Heart right ventricle (tissue), 16 donors: ENCODE measurements at regions not wholly inside any gene's neighbourhood (a gene's known extent, or its start where the extent isn't known, plus 50 kb on each side); places are given as distances from the start of the nearest gene placed in this dataset.
"Not testable (repeated sequence)": the region's sequence is repeated elsewhere in the genome, so short reads cannot be mapped to it uniquely, and the experiment has no call there.

Experiments
- ATAC-seq, 8 donors: fragments of 200-7000 bp; cut with Tn5 transposase; one replicate each; pipeline ENCODE4 v1.9.1; 2020; ENCODE audit warnings: mild to moderate bottlenecking in 8 of 8, moderate library complexity in 8 of 8, moderate number of reproducible peaks in 1 of 8
- DNase-seq, 2 donors: peaks; one replicate each; pipeline ENCODE4 v3.0.0-alpha.2; 2020
- H3K27ac ChIP-seq, 10 donors: fragments of 200-600 bp; sonication (generic) in 2 of 10; one replicate each; pipeline versions ENCODE4 v1.5.0 to v1.8.0; 2020 to 2022; ENCODE audit warnings: mild to moderate bottlenecking in 3 of 10
- H3K27me3 ChIP-seq, 7 donors: fragments of 200-600 bp; one replicate each; pipeline ENCODE4 v1.8.0; 2021 to 2022; ENCODE audit warnings: mild to moderate bottlenecking in 2 of 7
- H3K36me3 ChIP-seq, 9 donors: fragments of 200-600 bp; sonication (generic) in 1 of 9; one replicate each; pipeline versions ENCODE4 v1.5.0 to v1.8.0; 2020 to 2022; ENCODE audit warnings: mild to moderate bottlenecking in 2 of 9
- H3K4me1 ChIP-seq, 9 donors: fragments of 200-600 bp; sonication (generic) in 1 of 9; one replicate each; pipeline versions ENCODE4 v1.5.0 to v1.8.0; 2020 to 2022; ENCODE audit warnings: mild to moderate bottlenecking in 4 of 9
- H3K4me3 ChIP-seq, 10 donors: fragments of 200-600 bp; sonication (generic) in 2 of 10; one replicate each; pipeline versions ENCODE4 v1.5.0 to v1.8.0; 2020 to 2022; ENCODE audit warnings: mild to moderate bottlenecking in 7 of 10, moderate library complexity in 2 of 10
- H3K9me3 ChIP-seq, 11 donors: fragments of 200-600 bp in 10 of 11; sonication (generic) in 2 of 11; one replicate each; pipeline versions ENCODE4 v1.5.0 to v1.8.0; 2013 to 2022; ENCODE audit warnings: mild to moderate bottlenecking in 2 of 11, control low read depth in 1 of 11, moderate library complexity in 1 of 11
- CTCF ChIP-seq, 9 donors: fragments of 200-600 bp; sonication (generic) in 2 of 9; IDR thresholded peaks; one replicate each; pipeline versions ENCODE4 v1.5.0 to v1.8.0; 2021 to 2022; ENCODE audit warnings: antibody characterized with exemption in 9 of 9, mild to moderate bottlenecking in 5 of 9, moderate library complexity in 1 of 9
- WGBS, 2 donors: extraction: QIAGEN DNeasy Blood & Tissue Kit; methylation state at CpG; one replicate each; pipeline ENCODE4 v1.1.7; 2013; ENCODE audit warnings: inconsistent platforms in 1 of 2; 5-methylcytosine and 5-hydroxymethylcytosine counted together
- intact Hi-C, 10 donors: fragments of 100-400 bp; cut with DNase I; formaldehyde crosslinking; loops; one replicate each; pipeline versions ENCODE4 v1.11.1 to v1.14.2; 2022
- donor health status: Arrhythmogenic right ventricular cardiomyopathy.
- donor health status: ischemic (EF 13 %, LVEDD 7.1; RV severe dilation, severe dysfunction).
- donor health status: healthy with polysubstance abuse.
- donor health status: DM: no; HTN: yes; CAD: no.
- donor health status: DM: no; HTN: no; CAD: no.
- donor health status: ischemic (EF 25% LVEDD 6.9; RV normal size, moderate dysfunction).
- donor health status: ischemic (EF 25% LVEDD 5.7; RV mildly dilated, moderate dysfunction).
- donor health status: healthy.
- donor health status: DM: yes; HTN: yes; CAD: no.
- donor health status: Ischemic cardiomyopathy.
- donor health status: ischemic (EF 35%, LVEDD 5.7; RV mildly dilated, moderate dysfunction).
- donor health status: nonischemic (EF 11% LVEDD 7.7; RV severe dilation, severe dysfunction).
- donor health status: DM: yes; HTN: yes; CAD: no.
- donor health status: PGD.
- donor health status: ischemic (EF 29% LVEDD 5.4; RV normal size, mild dysfunction).
- donor health status: nonischemic (EF 23%, LVEDD 6.1; RV moderate dilation, normal function).

DNA sequence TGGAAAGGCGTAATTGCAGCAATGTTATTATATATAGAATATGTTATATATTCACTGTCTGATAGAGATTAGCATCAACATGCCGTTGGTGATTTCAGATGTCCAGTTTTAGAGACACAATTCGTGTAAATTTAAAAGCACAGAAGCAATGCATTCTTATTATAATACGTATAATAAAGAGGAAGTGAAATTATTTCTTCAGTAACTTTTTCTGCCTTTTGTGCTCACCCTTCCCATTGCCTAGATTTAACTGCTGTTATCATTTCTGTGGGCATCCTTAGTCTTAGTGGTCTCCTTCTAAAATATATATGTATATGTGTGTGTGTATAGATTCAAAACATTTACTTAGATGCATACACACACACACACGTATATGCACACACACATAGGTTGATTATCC, 592.5 kb upstream of the GOLIM4 start:
- intact Hi-C loops, result no loop called here
- no peak for TF ChIP-seq CTCF (IDR thresholded peaks at IDR 0.05)
- DNase-seq (no peak), ATAC-seq (no peak)
- Histone ChIP-seq H3K4me1 (no peaks in the 10 kb centered on the region), H3K4me3 (no peak overlapping the region), H3K9me3 (no peaks in the 10 kb centered on the region), H3K27me3 (peaks cover 0 to 4% (median 0%) of the 10 kb centered on the region in 7 donors), H3K36me3 (no peaks in the 10 kb centered on the region), H3K27ac (no peak overlapping the region)
- WGBS, 2 donors, result 66 to 78% methylated on average over 5 of the region's 5 CpGs

DNA sequence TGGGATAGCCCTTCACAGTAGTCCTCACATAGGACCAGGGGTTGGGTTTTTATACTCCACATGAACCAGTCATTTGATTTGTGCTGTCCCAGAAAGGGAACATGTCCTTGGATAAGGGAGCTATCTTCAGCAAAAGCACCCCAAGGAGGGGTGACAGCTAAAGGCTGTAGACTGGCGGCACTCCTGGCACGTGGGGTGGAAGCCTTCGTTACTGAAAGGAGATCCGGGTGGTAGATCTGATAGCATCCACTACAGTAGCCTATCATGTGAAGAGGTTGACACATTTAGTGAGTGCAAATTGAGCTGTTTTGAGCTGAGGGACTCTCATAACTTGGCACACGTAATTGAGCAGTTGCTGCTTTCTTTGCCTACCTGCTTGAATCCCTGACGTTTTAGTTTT, 588.8 kb upstream of the GOLIM4 start:
- ATAC-seq (no peak), DNase-seq (no peak)
- intact Hi-C loops, result no loop called here
- TF ChIP-seq CTCF (IDR thresholded peaks at IDR 0.05), result no peak
- Histone ChIP-seq H3K4me3 (no peak overlapping the region), H3K27me3 (peaks cover 0 to 4% (median 0%) of the 10 kb centered on the region in 7 donors), H3K27ac (no peak overlapping the region), H3K36me3 (no peaks in the 10 kb centered on the region), H3K9me3 (peaks cover 0 to 4% (median 0%) of the 10 kb centered on the region in 11 donors), H3K4me1 (no peaks in the 10 kb centered on the region)
- WGBS, 2 donors, result 35 to 58% methylated on average over 6 of the region's 6 CpGs

DNA sequence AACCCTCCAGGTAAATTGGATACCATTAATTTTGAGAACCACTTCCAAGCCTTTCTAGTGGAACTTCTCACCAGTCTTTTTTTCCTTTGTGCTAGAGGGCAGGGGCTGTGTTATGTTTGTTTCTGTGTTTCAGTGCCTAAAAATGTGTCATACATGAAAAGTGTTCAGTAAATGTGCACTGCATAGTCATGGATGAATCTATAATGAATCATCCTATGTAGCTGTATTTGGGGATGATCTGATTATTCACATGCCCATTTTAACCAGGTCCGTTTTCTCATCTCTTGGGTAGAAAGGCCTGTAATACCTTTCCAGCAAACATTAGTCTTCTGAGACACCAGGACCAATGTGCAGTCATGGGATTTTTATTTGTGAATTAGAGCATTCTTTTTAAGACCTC, 583.0 kb upstream of the GOLIM4 start:
- DNase-seq (no peak), ATAC-seq (no peak)
- Histone ChIP-seq H3K27ac (no peak overlapping the region), H3K9me3 (peaks cover 0 to 4% (median 0%) of the 10 kb centered on the region in 11 donors), H3K4me1 (no peaks in the 10 kb centered on the region), H3K4me3 (no peak overlapping the region), H3K36me3 (no peaks in the 10 kb centered on the region), H3K27me3 (peaks cover 0 to under 1% (median 0%) of the 10 kb centered on the region in 7 donors)
- WGBS, 2 donors, result 80 to 97% methylated on average over 1 of the region's 1 CpG
- TF ChIP-seq CTCF (IDR thresholded peaks at IDR 0.05), result no peak
- intact Hi-C loops, result no loop called here

DNA sequence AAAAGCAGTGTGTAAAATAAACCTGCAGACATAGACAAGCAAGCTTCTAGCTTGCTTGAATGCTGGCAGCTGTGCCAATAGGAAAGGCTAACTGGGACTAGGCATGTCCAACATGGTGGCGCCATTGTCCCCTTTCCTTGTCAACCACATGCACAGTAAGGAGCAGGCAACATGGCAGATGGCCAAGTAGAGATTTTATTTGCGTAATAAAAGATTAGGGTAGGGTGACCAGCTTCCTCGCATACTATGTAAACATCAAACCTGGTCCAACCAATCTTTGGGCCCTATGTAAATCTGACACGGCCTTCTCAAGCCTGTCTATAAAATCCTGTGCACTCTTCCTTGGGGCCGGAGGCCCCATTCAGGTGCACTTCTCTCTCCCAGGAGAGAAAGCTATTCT, 575.4 kb upstream of the GOLIM4 start:
- WGBS, 2 donors, result 88 to 89% methylated on average over 5 of the region's 5 CpGs
- H3K36me3 ChIP-seq, result no peaks in the 10 kb centered on the region
- H3K9me3 ChIP-seq, result no peaks in the 10 kb centered on the region
- DNase-seq (no peak), ATAC-seq (no peak)
- no peaks in the 10 kb centered on the region for H3K4me1 ChIP-seq
- H3K4me3 ChIP-seq, result no peak overlapping the region
- H3K27ac ChIP-seq, result no peak overlapping the region
- H3K27me3 ChIP-seq, result peaks cover 0 to 3% (median 0%) of the 10 kb centered on the region in 7 donors
- no peak for TF ChIP-seq CTCF (IDR thresholded peaks at IDR 0.05)
- intact Hi-C loops, result no loop called here

- H3K4me3 ChIP-seq, H3K27me3 ChIP-seq, intact Hi-C loops, H3K4me1 ChIP-seq, ATAC-seq, H3K27ac ChIP-seq, DNase-seq, H3K36me3 ChIP-seq: not testable (repeated sequence)
- WGBS, 2 donors, result 93 to 95% methylated on average over 6 of the region's 6 CpGs
- peaks cover 0 to 16% (median 0%) of the 10 kb centered on the region in 11 donors for H3K9me3 ChIP-seq
Observed at GRCh38 chr3:168660879-168661657, 565.3 kb upstream of the GOLIM4 start.
